ENCODE measurements at regions not wholly inside any gene's neighbourhood (a gene's known extent, or its start where the extent isn't known, plus 50 kb on each side); places are given as distances from the start of the nearest gene placed in this dataset.

DNA sequence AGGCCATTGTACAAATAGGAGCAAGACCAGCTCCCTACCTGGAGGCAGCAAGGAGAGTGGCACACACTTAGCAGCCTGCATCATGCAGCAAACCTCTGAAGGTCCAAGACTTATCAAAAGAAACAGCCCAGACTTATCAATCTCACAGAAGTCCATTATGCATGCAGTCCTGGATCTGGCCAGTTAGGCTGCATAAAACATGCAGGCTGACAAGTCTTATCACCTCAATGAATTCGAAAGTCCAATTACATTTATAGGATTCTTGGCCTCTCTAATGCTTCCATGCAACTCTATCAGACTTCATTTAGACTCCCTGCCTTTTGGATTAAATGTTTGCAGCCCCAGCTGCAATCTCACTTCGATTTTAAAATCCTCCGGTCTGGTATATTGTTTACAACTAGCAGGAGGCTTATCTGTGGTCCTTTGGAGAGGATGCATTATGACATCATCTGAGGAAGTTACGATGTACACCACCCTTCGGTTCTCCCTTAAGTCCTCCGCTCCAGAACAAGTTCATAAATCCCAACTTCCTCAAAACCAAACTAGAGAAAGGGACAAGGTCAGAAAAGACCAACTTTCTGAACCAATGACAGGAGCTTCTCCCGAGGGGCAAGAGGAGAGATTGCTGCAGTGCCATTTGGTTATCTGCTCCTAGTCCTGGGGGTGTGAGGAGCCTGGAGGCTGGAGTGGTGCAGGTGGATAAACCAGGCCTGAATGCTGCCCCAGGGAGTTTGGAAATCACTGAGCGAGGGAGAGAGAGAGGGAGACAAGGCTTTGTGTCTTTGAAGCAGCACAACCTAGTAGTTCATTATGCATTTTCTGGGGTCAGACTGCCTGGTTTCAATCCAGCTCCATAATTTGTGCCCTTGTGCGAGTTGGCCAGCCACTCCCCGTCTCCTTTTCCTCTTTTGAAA, 313.9 kb downstream of the TLE1 start:
- ATAC-seq, result no peak
- no peak for DNase-seq
- H3K4me1 ChIP-seq (ENCODE audit: low read depth), result no peaks in the 10 kb centered on the region
- H3K9me3 ChIP-seq, result no peaks in the 10 kb centered on the region
- H3K36me3 ChIP-seq (ENCODE audit: low read depth), result no peaks in the 10 kb centered on the region
- intact Hi-C loops (cut with DNase I, micrococcal nuclease), result no loop called here
- TF ChIP-seq, protein P1, sequence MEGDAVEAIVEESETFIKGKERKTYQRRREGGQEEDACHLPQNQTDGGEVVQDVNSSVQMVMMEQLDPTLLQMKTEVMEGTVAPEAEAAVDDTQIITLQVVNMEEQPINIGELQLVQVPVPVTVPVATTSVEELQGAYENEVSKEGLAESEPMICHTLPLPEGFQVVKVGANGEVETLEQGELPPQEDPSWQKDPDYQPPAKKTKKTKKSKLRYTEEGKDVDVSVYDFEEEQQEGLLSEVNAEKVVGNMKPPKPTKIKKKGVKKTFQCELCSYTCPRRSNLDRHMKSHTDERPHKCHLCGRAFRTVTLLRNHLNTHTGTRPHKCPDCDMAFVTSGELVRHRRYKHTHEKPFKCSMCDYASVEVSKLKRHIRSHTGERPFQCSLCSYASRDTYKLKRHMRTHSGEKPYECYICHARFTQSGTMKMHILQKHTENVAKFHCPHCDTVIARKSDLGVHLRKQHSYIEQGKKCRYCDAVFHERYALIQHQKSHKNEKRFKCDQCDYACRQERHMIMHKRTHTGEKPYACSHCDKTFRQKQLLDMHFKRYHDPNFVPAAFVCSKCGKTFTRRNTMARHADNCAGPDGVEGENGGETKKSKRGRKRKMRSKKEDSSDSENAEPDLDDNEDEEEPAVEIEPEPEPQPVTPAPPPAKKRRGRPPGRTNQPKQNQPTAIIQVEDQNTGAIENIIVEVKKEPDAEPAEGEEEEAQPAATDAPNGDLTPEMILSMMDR (IDR thresholded peaks at IDR 0.05), result no peak
- H3K4me3 ChIP-seq, result no peak overlapping the region

DNA sequence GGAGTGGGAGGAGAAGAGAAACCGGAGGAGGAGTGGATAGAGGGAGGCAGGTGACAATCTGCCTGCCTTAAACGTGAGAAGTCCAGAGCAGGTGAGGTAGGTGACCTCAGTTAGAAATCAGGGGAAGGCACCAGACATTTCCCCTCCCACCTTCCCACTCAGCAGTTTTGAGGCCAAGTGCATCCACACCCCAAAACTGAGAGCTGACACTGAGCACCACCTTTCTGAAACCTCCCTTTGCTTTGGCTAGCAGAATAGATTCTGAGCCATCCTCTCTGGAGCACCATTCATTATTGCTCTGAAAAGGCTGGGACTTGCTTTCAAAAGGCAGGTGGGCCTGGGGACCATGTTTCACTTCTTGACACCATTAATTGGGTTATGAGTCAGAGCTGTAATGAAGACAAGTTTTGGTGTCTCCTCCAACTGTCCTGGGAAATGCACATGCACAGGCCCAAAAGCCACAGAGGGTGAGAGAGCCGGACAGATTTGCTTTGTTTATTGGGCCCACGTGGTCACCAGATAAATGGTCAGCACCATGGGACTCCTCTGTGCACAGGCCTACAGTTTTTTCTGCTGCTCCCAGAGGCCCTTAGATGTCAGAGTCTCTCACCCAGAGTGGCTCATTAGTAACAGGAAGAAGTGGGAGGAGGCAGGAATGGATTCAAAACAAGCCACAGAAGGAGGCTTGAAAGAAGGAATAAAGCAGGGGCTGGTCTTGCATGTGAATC, 314.7 kb downstream of the TLE1 start:
- Histone ChIP-seq H3K36me3 (ENCODE audit: low read depth) (no peaks in the 10 kb centered on the region), H3K4me1 (ENCODE audit: low read depth) (no peaks in the 10 kb centered on the region), H3K4me3 (no peak overlapping the region), H3K9me3 (no peaks in the 10 kb centered on the region)
- TF ChIP-seq, protein P1 (IDR thresholded peaks at IDR 0.05), result no peak
- intact Hi-C loops (cut with DNase I, micrococcal nuclease), result no loop called here
- ATAC-seq (no peak), DNase-seq (no peak)

DNA sequence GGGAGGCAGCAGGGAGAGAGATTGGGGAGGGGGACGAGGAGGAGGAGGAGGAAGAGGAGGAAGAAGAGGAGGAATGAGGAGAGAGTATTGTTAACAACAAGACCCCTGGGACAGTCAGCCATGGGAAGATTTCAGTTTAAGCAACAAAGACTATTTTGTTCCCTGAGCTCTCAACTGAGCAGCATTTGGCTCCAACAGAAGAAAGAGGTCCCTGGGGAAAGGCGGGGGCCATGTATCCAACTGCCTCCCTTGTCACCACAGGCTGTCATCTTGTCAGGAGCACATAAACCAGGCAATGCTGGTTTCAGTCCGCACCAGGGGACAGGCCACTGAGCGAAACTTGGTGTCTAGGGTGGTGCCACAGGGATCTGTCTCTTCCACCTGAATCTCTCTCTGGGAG, 316.1 kb downstream of the TLE1 start:
- Histone ChIP-seq H3K9me3 (no peaks in the 10 kb centered on the region), H3K4me3 (no peak overlapping the region), H3K36me3 (ENCODE audit: low read depth) (no peaks in the 10 kb centered on the region), H3K4me1 (ENCODE audit: low read depth) (no peaks in the 10 kb centered on the region)
- TF ChIP-seq, protein P1 (IDR thresholded peaks at IDR 0.05), result no peak
- DNase-seq, result no peak
- ATAC-seq, result no peak
- intact Hi-C loops (cut with DNase I, micrococcal nuclease), result no loop called here

DNA sequence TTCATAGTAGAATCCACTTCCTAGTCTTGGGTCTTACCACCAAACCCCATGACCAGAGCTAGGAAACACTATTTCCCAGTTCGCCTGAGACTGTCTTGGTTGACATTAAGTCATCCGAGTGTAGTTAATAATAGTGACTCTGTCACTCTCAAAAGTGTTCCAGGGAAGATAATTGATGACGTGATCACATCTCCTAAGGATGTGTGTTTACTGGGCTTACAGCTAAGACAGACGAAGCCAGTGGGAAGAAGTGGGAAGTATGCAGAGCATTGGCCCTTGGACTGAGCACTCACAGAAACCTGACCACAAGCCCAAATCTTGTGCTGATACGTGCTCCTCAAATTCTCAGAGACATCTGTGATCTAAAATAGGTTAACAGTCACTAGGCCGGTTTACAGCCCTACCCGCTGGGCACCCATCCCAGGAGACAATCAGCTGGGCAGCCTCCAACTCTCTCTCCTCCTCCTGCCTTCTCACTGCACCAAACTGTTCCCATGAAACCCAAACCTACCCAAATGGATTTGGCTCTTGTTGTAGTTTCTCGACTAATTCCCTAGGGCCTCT, 316.6 kb downstream of the TLE1 start:
- TF ChIP-seq, protein P1 (IDR thresholded peaks at IDR 0.05), result no peak
- DNase-seq (no peak), ATAC-seq (no peak)
- intact Hi-C loops (cut with DNase I, micrococcal nuclease), result no loop called here
- Histone ChIP-seq H3K4me1 (ENCODE audit: low read depth) (no peaks in the 10 kb centered on the region), H3K9me3 (no peaks in the 10 kb centered on the region), H3K4me3 (no peak overlapping the region), H3K36me3 (ENCODE audit: low read depth) (no peaks in the 10 kb centered on the region)

DNA sequence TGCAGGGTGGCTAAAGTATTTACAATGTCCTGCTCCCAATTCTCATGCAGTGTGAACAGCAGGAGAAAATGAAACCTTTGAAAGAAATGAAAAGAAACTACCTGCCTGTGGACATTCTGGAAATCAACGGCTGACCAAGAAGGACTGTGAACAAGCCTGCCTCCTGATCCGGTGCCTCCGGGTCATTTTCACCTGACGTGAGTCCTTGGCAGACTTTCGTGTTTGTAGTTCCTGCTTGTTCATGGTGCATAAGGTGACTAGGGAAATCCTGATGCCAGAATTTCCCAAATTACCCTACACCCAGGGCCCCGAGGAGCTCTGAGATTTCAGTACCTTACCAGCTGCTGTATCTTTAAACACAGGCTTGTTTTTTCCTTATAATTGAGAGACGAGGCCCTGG, 317.5 kb downstream of the TLE1 start:
- TF ChIP-seq, protein P1 (IDR thresholded peaks at IDR 0.05), result no peak
- DNase-seq (no peak), ATAC-seq (no peak)
- Histone ChIP-seq H3K9me3 (no peaks in the 10 kb centered on the region), H3K4me1 (ENCODE audit: low read depth) (no peaks in the 10 kb centered on the region), H3K4me3 (no peak overlapping the region), H3K36me3 (ENCODE audit: low read depth) (no peaks in the 10 kb centered on the region)
- intact Hi-C loops (cut with DNase I, micrococcal nuclease), result no loop called here
